Panc1 (cell line): ENCODE measurements at regions not wholly inside any gene's neighbourhood (a gene's known extent, or its start where the extent isn't known, plus 50 kb on each side); places are given as distances from the start of the nearest gene placed in this dataset.
A peak's percentile ranks its signal among the peaks of the same experiment; 100 is the strongest.

Experiments
- ATAC-seq: fragments of 200-7000 bp; cut with Tn5 transposase; 2 replicates; pipeline ENCODE4 v1.9.1; 2020; ENCODE audit warnings: mild to moderate bottlenecking, moderate library complexity
- BruUV-seq: library from RNA; stranded (reverse); fragments of 400-500 nt; replicated peaks from 2 replicates; lab custom pipeline; 2021; lab: Mats Ljungman, UMichigan
- CTCF ChIA-PET: fragments of 300-600 bp; sonication (Branson Sonifier 250); formaldehyde crosslinking; loops from one replicate; lab custom pipeline; 2022; ENCODE audit warnings: antibody characterized with exemption; lab: Charles Lee
- POLR2A ChIA-PET: fragments of 300-600 bp; sonication (Branson Sonifier 250); formaldehyde crosslinking; loops from one replicate; lab custom pipeline; 2022; ENCODE audit warnings: antibody characterized with exemption; lab: Charles Lee
- DNase-seq: peaks from one replicate; pipeline ENCODE4 v3.0.0-alpha.2; 2010; ENCODE audit warnings: low read depth, low spot score
- H3K27ac ChIP-seq: 2 replicates; pipeline ENCODE4 v1.5.1; 2011; ENCODE audit warnings: mild to moderate bottlenecking, low read length, inconsistent platforms
- H3K27me3 ChIP-seq: fragments of 200-500 bp; sonication (Bioruptor generic); 2 replicates; pipeline ENCODE4 v1.6.0; 2014; ENCODE audit warnings: low read length, inconsistent platforms; ENCODE audit not compliant: control insufficient read depth, insufficient read depth
- H3K36me3 ChIP-seq: fragments of 200-500 bp; sonication (Bioruptor generic); 2 replicates; pipeline ENCODE4 v1.5.1; 2014; ENCODE audit warnings: inconsistent platforms, mild to moderate bottlenecking, low read length, moderate library complexity; ENCODE audit not compliant: control insufficient read depth, insufficient read depth
- H3K4me1 ChIP-seq: 2 replicates; pipeline ENCODE4 v1.5.1; 2011; ENCODE audit warnings: inconsistent platforms, mild to moderate bottlenecking, low read length, moderate library complexity; ENCODE audit not compliant: control insufficient read depth, insufficient read depth
- H3K4me3 ChIP-seq, 2 experiments: 2 replicates each; pipeline ENCODE4 v1.5.1; 2011 to 2012; ENCODE audit warnings: low read depth in 2 of 2, low read length in 2 of 2, mild to moderate bottlenecking in 2 of 2, inconsistent platforms in 1 of 2, moderate library complexity in 1 of 2
- H3K9me3 ChIP-seq: fragments of 200-500 bp; sonication (Bioruptor generic); 2 replicates; pipeline ENCODE4 v1.5.1; 2014; ENCODE audit warnings: low read depth, mild to moderate bottlenecking, inconsistent platforms, low read length, moderate library complexity; ENCODE audit not compliant: control insufficient read depth, insufficient read depth
- POLR2AphosphoS5 ChIP-seq: IDR thresholded peaks from 2 replicates; pipeline ENCODE4 v1.6.1; 2012; ENCODE audit warnings: mild to moderate bottlenecking, low read depth, low read length, moderate library complexity
- SIN3A ChIP-seq: IDR thresholded peaks from 2 replicates; pipeline ENCODE4 v1.6.1; 2012; ENCODE audit warnings: low read depth, mild to moderate bottlenecking, low read length, moderate library complexity, borderline replicate concordance; ENCODE audit not compliant: insufficient read depth
- TCF7L2 ChIP-seq: IDR thresholded peaks from 2 replicates; pipeline ENCODE4 v1.6.1; 2011; ENCODE audit warnings: mild to moderate bottlenecking, low read depth, low read length, inconsistent platforms
- in situ Hi-C: cut with HindIII; loops from 2 replicates; pipeline ENCODE4 v1.10.0; 2016; ENCODE audit warnings: low sequenced_read_pairs, low pct_unique_long_range_greater_than_20kb
- intact Hi-C: fragments of 100-400 bp; cut with micrococcal nuclease; formaldehyde crosslinking; loops from one replicate; pipeline ENCODE4 v1.10.0; 2022; ENCODE audit not compliant: unreplicated experiment
- TF ChIP-seq, protein P1 (sequence below), 2 experiments: IDR thresholded peaks; 2 replicates each; pipeline ENCODE4 v1.6.1; 2011 to 2012; ENCODE audit warnings: low read depth in 2 of 2, control low read depth in 1 of 2, low read length in 1 of 2, mild to moderate bottlenecking in 1 of 2, moderate library complexity in 1 of 2; ENCODE audit not compliant: insufficient read depth in 1 of 2
- TF ChIP-seq, protein P2 (sequence below): fragments of 450-650 bp; IDR thresholded peaks from 2 replicates; pipeline ENCODE4 v1.5.1; 2017; ENCODE audit warnings: mild to moderate bottlenecking

DNA sequence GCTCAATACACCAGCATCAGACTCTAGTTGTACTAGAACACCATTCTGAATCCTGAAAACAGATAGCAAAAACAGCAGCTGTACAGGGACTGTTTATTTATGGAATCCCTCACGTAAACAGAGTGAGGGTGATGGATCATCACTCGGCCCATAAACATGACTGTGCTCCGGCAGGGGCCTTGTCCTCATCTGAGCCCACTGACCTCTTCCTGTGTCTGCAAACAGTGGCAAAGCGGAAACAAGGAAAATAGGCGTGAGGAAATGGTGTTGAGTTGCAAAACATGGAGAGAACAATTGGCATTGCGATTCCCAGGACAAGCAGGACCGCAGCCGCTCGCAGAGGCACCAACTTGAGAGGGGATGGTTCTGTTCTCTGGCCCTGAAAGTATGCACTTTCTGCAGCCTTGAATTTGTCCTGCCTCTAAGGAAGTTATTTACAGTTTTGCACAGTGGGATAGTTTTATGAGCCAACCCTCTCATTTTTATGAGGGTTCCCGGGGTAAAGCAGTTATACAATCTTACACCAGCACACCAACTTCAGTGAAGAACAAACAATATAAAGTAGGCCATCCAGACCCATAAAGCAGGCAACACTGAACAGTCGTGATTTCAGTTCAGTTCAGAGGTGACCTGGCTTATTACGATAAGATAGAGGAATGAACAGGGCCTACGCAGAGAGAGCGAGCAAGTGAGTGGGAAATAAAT is 248.0 kb upstream of the FZD8 start:
- CTCF ChIA-PET: no interaction called here
- H3K36me3 ChIP-seq: no peaks in the 10 kb centered on the region
- intact Hi-C loops: no loop called here
- DNase-seq (no peak), ATAC-seq (peak; percentile 80)
- no peaks in the 10 kb centered on the region for H3K27me3 ChIP-seq
- TF ChIP-seq TCF7L2 (peak; percentile 95), POLR2AphosphoS5 (peak; percentile 33; the same call in 1 of the 2 replicates), SIN3A (no peak)
- TF ChIP-seq, protein P1, sequence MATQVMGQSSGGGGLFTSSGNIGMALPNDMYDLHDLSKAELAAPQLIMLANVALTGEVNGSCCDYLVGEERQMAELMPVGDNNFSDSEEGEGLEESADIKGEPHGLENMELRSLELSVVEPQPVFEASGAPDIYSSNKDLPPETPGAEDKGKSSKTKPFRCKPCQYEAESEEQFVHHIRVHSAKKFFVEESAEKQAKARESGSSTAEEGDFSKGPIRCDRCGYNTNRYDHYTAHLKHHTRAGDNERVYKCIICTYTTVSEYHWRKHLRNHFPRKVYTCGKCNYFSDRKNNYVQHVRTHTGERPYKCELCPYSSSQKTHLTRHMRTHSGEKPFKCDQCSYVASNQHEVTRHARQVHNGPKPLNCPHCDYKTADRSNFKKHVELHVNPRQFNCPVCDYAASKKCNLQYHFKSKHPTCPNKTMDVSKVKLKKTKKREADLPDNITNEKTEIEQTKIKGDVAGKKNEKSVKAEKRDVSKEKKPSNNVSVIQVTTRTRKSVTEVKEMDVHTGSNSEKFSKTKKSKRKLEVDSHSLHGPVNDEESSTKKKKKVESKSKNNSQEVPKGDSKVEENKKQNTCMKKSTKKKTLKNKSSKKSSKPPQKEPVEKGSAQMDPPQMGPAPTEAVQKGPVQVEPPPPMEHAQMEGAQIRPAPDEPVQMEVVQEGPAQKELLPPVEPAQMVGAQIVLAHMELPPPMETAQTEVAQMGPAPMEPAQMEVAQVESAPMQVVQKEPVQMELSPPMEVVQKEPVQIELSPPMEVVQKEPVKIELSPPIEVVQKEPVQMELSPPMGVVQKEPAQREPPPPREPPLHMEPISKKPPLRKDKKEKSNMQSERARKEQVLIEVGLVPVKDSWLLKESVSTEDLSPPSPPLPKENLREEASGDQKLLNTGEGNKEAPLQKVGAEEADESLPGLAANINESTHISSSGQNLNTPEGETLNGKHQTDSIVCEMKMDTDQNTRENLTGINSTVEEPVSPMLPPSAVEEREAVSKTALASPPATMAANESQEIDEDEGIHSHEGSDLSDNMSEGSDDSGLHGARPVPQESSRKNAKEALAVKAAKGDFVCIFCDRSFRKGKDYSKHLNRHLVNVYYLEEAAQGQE (IDR thresholded peaks at IDR 0.05; ENCODE audit: insufficient read depth in 1 of 2, low read depth in 2 of 2, low read length in 1 of 2): no peak
- TF ChIP-seq, protein P2, sequence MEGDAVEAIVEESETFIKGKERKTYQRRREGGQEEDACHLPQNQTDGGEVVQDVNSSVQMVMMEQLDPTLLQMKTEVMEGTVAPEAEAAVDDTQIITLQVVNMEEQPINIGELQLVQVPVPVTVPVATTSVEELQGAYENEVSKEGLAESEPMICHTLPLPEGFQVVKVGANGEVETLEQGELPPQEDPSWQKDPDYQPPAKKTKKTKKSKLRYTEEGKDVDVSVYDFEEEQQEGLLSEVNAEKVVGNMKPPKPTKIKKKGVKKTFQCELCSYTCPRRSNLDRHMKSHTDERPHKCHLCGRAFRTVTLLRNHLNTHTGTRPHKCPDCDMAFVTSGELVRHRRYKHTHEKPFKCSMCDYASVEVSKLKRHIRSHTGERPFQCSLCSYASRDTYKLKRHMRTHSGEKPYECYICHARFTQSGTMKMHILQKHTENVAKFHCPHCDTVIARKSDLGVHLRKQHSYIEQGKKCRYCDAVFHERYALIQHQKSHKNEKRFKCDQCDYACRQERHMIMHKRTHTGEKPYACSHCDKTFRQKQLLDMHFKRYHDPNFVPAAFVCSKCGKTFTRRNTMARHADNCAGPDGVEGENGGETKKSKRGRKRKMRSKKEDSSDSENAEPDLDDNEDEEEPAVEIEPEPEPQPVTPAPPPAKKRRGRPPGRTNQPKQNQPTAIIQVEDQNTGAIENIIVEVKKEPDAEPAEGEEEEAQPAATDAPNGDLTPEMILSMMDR: no peak
- no peak overlapping the region for H3K4me3 ChIP-seq
- H3K4me1 ChIP-seq: no peaks in the 10 kb centered on the region; the same call in 1 of the 2 replicates
- H3K9me3 ChIP-seq: no peaks in the 10 kb centered on the region
- H3K27ac ChIP-seq: peak overlapping the region; percentile 9; the same call in 1 of the 2 replicates
- POLR2A ChIA-PET: no interaction called here
- no TSS peak for BruUV-seq
- in situ Hi-C loops: no loop called here

DNA sequence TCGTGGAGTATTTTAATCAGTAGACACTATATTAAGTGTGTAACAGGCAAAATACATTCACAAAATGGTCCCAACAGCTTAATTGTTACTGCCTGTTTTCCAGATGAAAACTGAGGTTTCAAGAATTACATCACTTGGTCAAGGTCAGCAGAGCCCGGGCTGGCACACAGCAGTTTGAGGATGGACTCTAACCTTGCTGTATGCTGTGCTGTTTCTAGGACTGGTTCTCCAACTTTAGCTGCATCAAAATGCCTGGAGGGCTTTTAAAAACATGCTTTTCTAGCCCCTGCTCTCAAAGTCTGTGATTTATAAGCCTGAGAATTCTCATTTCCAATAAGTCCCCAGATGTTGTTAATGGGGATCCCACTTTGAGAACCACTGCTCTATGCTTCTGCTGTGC is 247.1 kb upstream of the FZD8 start:
- POLR2A ChIA-PET: no interaction called here
- Histone ChIP-seq H3K27me3 (no peaks in the 10 kb centered on the region), H3K4me1 (no peaks in the 10 kb centered on the region; the same call in 1 of the 2 replicates), H3K27ac (no peak overlapping the region), H3K9me3 (no peaks in the 10 kb centered on the region), H3K36me3 (no peaks in the 10 kb centered on the region), H3K4me3 (no peak overlapping the region)
- in situ Hi-C loops (no loop called here), intact Hi-C loops (no loop called here)
- no TSS peak for BruUV-seq
- DNase-seq (no peak), ATAC-seq (no peak)
- TF ChIP-seq TCF7L2: no peak
- TF ChIP-seq, protein P2: no peak
- TF ChIP-seq POLR2AphosphoS5: no peak
- TF ChIP-seq SIN3A: no peak
- TF ChIP-seq, protein P1 (IDR thresholded peaks at IDR 0.05; ENCODE audit: insufficient read depth in 1 of 2, low read depth in 2 of 2, low read length in 1 of 2): no peak
- CTCF ChIA-PET: no interaction called here
